DMS153 treated with DMSO at 0.1 percent for 48 hours (cell line): ENCODE measurements at regions not wholly inside any gene's neighbourhood (a gene's known extent, or its start where the extent isn't known, plus 50 kb on each side); places are given as distances from the start of the nearest gene placed in this dataset.
"Not testable (repeated sequence)": the region's sequence is repeated elsewhere in the genome, so short reads cannot be mapped to it uniquely, and the experiment has no call there.

Source experiments
- DNase-seq: peaks from one replicate; lab custom pipeline; 2025; ENCODE audit not compliant: unreplicated experiment; lab: John Stamatoyannopoulos, UW

- no peak for DNase-seq
Observed at GRCh38 chr11:19628018-19628417, 84.6 kb upstream of the NAV2 start.

GRCh38 chr11:19627566-19627965 is 85.1 kb upstream of the NAV2 start:
- no peak for DNase-seq

- no peak for DNase-seq
Observed at GRCh38 chr11:19625438-19625837, 87.2 kb upstream of the NAV2 start.

- no peak for DNase-seq
Observed at GRCh38 chr11:19617696-19618523, 94.7 kb upstream of the NAV2 start.

- DNase-seq: no peak
Observed at GRCh38 chr11:19615341-19616183, 97.1 kb upstream of the NAV2 start.

GRCh38 chr11:19614370-19614940 is 98.2 kb upstream of the NAV2 start:
- no peak for DNase-seq

- not testable (repeated sequence) for DNase-seq
Observed at GRCh38 chr11:19612025-19612424, 100.6 kb upstream of the NAV2 start.

GRCh38 chr11:19607656-19608360 is 104.8 kb upstream of the NAV2 start:
- no peak for DNase-seq

GRCh38 chr11:19606856-19607655 is 105.6 kb upstream of the NAV2 start:
- DNase-seq: no peak

- DNase-seq: no peak
Observed at GRCh38 chr11:19605520-19606371, 106.9 kb upstream of the NAV2 start.

GRCh38 chr11:19604679-19605375 is 107.8 kb upstream of the NAV2 start:
- DNase-seq: no peak

GRCh38 chr11:19603771-19604170 is 108.9 kb upstream of the NAV2 start:
- DNase-seq: no peak

GRCh38 chr11:19602891-19603290 is 109.7 kb upstream of the NAV2 start:
- no peak for DNase-seq

GRCh38 chr11:19602406-19602805 is 110.2 kb upstream of the NAV2 start:
- no peak for DNase-seq

- DNase-seq: no peak
Observed at GRCh38 chr11:19601235-19601634, 111.4 kb upstream of the NAV2 start.

- no peak for DNase-seq
Observed at GRCh38 chr11:19599681-19600080, 113.0 kb upstream of the NAV2 start.

GRCh38 chr11:19598876-19599486 is 113.7 kb upstream of the NAV2 start:
- DNase-seq: no peak

- no peak for DNase-seq
Observed at GRCh38 chr11:19598456-19598855, 114.2 kb upstream of the NAV2 start.
